GM12878 (cell line): ENCODE measurements at regions not wholly inside any gene's neighbourhood (a gene's known extent, or its start where the extent isn't known, plus 50 kb on each side); places are given as distances from the start of the nearest gene placed in this dataset.

Experiments
- ATAC-seq: fragments of 200-7000 bp; cut with Tn5 transposase; 3 replicates; pipeline ENCODE4 v1.9.1; 2020; ENCODE audit warnings: mild to moderate bottlenecking, moderate library complexity
- BruUV-seq: library from RNA; stranded (reverse); fragments of 400-500 nt; replicated peaks from 2 replicates; lab custom pipeline; 2021; lab: Mats Ljungman, UMichigan
- CTCF ChIA-PET: fragments of 300-600 bp; sonication (Branson Sonifier 250); formaldehyde crosslinking; extraction: SDS; loops from one replicate; lab custom pipeline; 2021; ENCODE audit warnings: inconsistent platforms; lab: Yijun Ruan, JAX
- POLR2A ChIA-PET: fragments of 350-600 bp; formaldehyde crosslinking; extraction: SDS; loops from one replicate; lab custom pipeline; 2021; ENCODE audit warnings: inconsistent platforms; lab: Charles Lee
- RAD21 ChIA-PET: fragments of 300-600 bp; sonication (Branson Sonifier 250); formaldehyde crosslinking; loops from one replicate; lab custom pipeline; 2023; ENCODE audit warnings: antibody characterized with exemption; ENCODE audit not compliant: unreplicated experiment; lab: Charles Lee
- SMC1A ChIA-PET: fragments of 300-600 bp; sonication (Branson Sonifier 250); formaldehyde crosslinking; loops from one replicate; lab custom pipeline; 2023; ENCODE audit not compliant: unreplicated experiment, uncharacterized antibody; lab: Charles Lee
- DNase-seq: peaks from one replicate; pipeline ENCODE4 v3.0.0-alpha.2; 2011; ENCODE audit warnings: low read depth, low spot score
- FAIRE-seq: peaks from 3 replicates; lab custom pipeline; 2011; peaks lifted over from hg19 to GRCh38; lab: Jason Lieb, UNC
- H2AFZ ChIP-seq: 2 replicates; pipeline ENCODE4 v1.6.0; 2011; ENCODE audit warnings: low read depth, low read length, control low read depth; ENCODE audit not compliant: control insufficient read depth
- H3K27ac ChIP-seq: 2 replicates; pipeline ENCODE4 v1.5.1; 2011; ENCODE audit warnings: control low read depth; ENCODE audit not compliant: control insufficient read depth, insufficient read depth
- H3K27me3 ChIP-seq, 2 experiments: replicated peaks in 1 of 2; 2 replicates each; pipeline versions ENCODE4 v1.6.0 to v1.6.1; 2011; ENCODE audit warnings: low read length in 1 of 2; ENCODE audit not compliant: control insufficient read depth in 2 of 2, insufficient read depth in 2 of 2
- H3K36me3 ChIP-seq, 2 experiments: 2 replicates each; pipeline ENCODE4 v1.5.1; 2011; ENCODE audit warnings: low read length in 1 of 2; ENCODE audit not compliant: control insufficient read depth in 2 of 2, insufficient read depth in 2 of 2
- H3K4me1 ChIP-seq: 2 replicates; pipeline ENCODE4 v1.6.1; 2011; ENCODE audit warnings: mild to moderate bottlenecking, low read length, moderate library complexity, mixed read lengths; ENCODE audit not compliant: control insufficient read depth, insufficient read depth
- H3K4me2 ChIP-seq: 2 replicates; pipeline ENCODE4 v1.6.0; 2011; ENCODE audit warnings: control low read depth; ENCODE audit not compliant: control insufficient read depth, insufficient read depth
- H3K4me3 ChIP-seq: fragments of 200-600 bp; sonication (generic); 2 replicates; pipeline ENCODE4 v1.5.1; 2016
- H3K79me2 ChIP-seq: 2 replicates; pipeline ENCODE4 v1.6.0; 2011; ENCODE audit warnings: low read length; ENCODE audit not compliant: control insufficient read depth, insufficient read depth
- H3K9ac ChIP-seq: 2 replicates; pipeline ENCODE4 v1.8.0; 2011; ENCODE audit warnings: low read length, control low read depth, mixed read lengths; ENCODE audit not compliant: control insufficient read depth, insufficient read depth
- H3K9me3 ChIP-seq: replicated peaks from 3 replicates; pipeline ENCODE4 v1.5.1; 2011; ENCODE audit warnings: mild to moderate bottlenecking, low read length; ENCODE audit not compliant: control insufficient read depth, insufficient read depth
- H4K20me1 ChIP-seq: 2 replicates; pipeline ENCODE4 v1.6.0; 2011; ENCODE audit not compliant: control insufficient read depth, insufficient read depth
- BCL3 ChIP-seq: IDR thresholded peaks from 2 replicates; pipeline ENCODE4 v1.6.1; 2011; ENCODE audit warnings: borderline replicate concordance, low read depth, mild to moderate bottlenecking, moderate library complexity, low read length; ENCODE audit not compliant: insufficient read depth, poor library complexity, severe bottlenecking
- BHLHE40 ChIP-seq, 2 experiments: fragments of 450-650 bp in 1 of 2; IDR thresholded peaks; 2 replicates each; pipeline ENCODE4 v1.6.1; 2011 to 2017; ENCODE audit warnings: low read depth in 2 of 2, borderline replicate concordance in 1 of 2, improper control_type of control experiment in 1 of 2, low read length in 1 of 2, mild to moderate bottlenecking in 1 of 2
- CBX3 ChIP-seq: fragments of 200-600 bp; sonication (generic); IDR thresholded peaks from 2 replicates; pipeline ENCODE4 v1.6.1; 2016; ENCODE audit warnings: low read depth, borderline replicate concordance
- HCFC1 ChIP-seq: fragments of 150-350 bp; IDR thresholded peaks from 2 replicates; pipeline ENCODE4 v1.6.1; 2014; ENCODE audit warnings: low read length
- KLF5 ChIP-seq: fragments of 450-650 bp; IDR thresholded peaks from 2 replicates; pipeline ENCODE4 v1.6.1; 2014; ENCODE audit warnings: mild to moderate bottlenecking; ENCODE audit not compliant: partially characterized antibody
- MEF2A ChIP-seq: IDR thresholded peaks from 2 replicates; pipeline ENCODE4 v1.6.1; 2011; ENCODE audit warnings: low read depth, mild to moderate bottlenecking, low read length, moderate library complexity; ENCODE audit not compliant: insufficient read depth
- MXI1 ChIP-seq: fragments of 150-350 bp; IDR thresholded peaks from 2 replicates; pipeline ENCODE4 v1.6.1; 2011; ENCODE audit warnings: low read depth, mild to moderate bottlenecking, inconsistent platforms, low read length, improper control_type of control experiment
- NFIC ChIP-seq: IDR thresholded peaks from 2 replicates; pipeline ENCODE4 v1.6.1; 2012; ENCODE audit warnings: low read depth, mild to moderate bottlenecking, inconsistent platforms, low read length, moderate library complexity
- NR2F1 ChIP-seq: fragments of 450-650 bp; conservative IDR thresholded peaks from 2 replicates; pipeline ENCODE4 v1.6.1; 2017; ENCODE audit warnings: mild to moderate bottlenecking
- PAX8 ChIP-seq: fragments of 450-650 bp; IDR thresholded peaks from 2 replicates; pipeline ENCODE4 v1.6.1; 2017; ENCODE audit warnings: mild to moderate bottlenecking, moderate library complexity
- RFX5 ChIP-seq: IDR thresholded peaks from 2 replicates; pipeline ENCODE4 v1.6.1; 2011; ENCODE audit warnings: low read depth, low read length, improper control_type of control experiment
- SIN3A ChIP-seq: IDR thresholded peaks from 2 replicates; pipeline ENCODE4 v1.6.1; 2012; ENCODE audit warnings: low read depth, low read length, improper control_type of control experiment
- SREBF2 ChIP-seq: IDR thresholded peaks from 2 replicates; pipeline ENCODE4 v1.6.1; 2012; ENCODE audit warnings: mild to moderate bottlenecking, low read length
- SUPT20H ChIP-seq: IDR thresholded peaks from 2 replicates; pipeline ENCODE4 v1.6.1; 2011; ENCODE audit warnings: low read depth, mild to moderate bottlenecking, low read length, moderate library complexity, borderline replicate concordance; ENCODE audit not compliant: control insufficient read depth
- TBL1XR1 ChIP-seq: IDR thresholded peaks from 2 replicates; pipeline ENCODE4 v1.6.1; 2012; ENCODE audit warnings: low read depth, low read length, improper control_type of control experiment
- ZBED1 ChIP-seq: IDR thresholded peaks from 2 replicates; pipeline ENCODE4 v1.6.1; 2016; ENCODE audit warnings: borderline replicate concordance
- ZNF384 ChIP-seq: IDR thresholded peaks from 2 replicates; pipeline ENCODE4 v1.6.1; 2012; ENCODE audit warnings: low read depth, mild to moderate bottlenecking, low read length, improper control_type of control experiment, borderline replicate concordance
- WGBS: methylation state at CpG from one replicate; pipeline ENCODE4 v1.1.6; 2016; ENCODE audit warnings: low lambda C conversion rate; ENCODE audit not compliant: insufficient replicate concordance, insufficient coverage; ENCODE audit errors: missing lambda C conversion rate; 5-methylcytosine and 5-hydroxymethylcytosine counted together
- in situ Hi-C: fragments of 300-500 bp; cut with MboI; formaldehyde crosslinking; loops from 9 replicates; pipeline ENCODE4 v1.14.3; 2018; ENCODE audit warnings: mixed read lengths
- intact Hi-C: fragments of 100-400 bp; cut with micrococcal nuclease; formaldehyde crosslinking; loops from one replicate; pipeline ENCODE4 v1.14.2; 2022; ENCODE audit not compliant: unreplicated experiment

- FAIRE-seq, result no peak
- DNase-seq, result no peak
- Histone ChIP-seq H2AFZ (no peak overlapping the region), H3K4me2 (no peak overlapping the region), H3K4me3 (no peak overlapping the region), H3K9me3 (no peaks in the 10 kb centered on the region), H4K20me1 (no peaks in the 10 kb centered on the region), H3K79me2 (no peaks in the 10 kb centered on the region), H3K27ac (no peak overlapping the region), H3K36me3 (no peaks in the 10 kb centered on the region), H3K27me3 (no peaks in the 10 kb centered on the region; a peak in 1 of 4 replicates), H3K4me1 (no peaks in the 10 kb centered on the region), H3K9ac (no peak overlapping the region)
- ChIA-PET SMC1A (no interaction called here), RAD21 (no interaction called here), POLR2A (no interaction called here), CTCF (no interaction called here)
- BruUV-seq, result no TSS peak
- intact Hi-C loops (no loop called here), in situ Hi-C loops (no loop called here)
- ATAC-seq, result no peak
- TF ChIP-seq RFX5 (no peak), PAX8 (no peak)
- WGBS, result 45% methylated on average over 2 of the region's 2 CpGs
These were observed 342.0 kb upstream of the PPP2R3A start for GRCh38 chr3:135623558-135623957.

- no peak overlapping the region for H3K27ac ChIP-seq
- H3K27me3 ChIP-seq, result peaks cover 0 to 3% of the 10 kb centered on the region in 2 experiments; a peak in 1 of 4 replicates
- no TSS peak for BruUV-seq
- SMC1A ChIA-PET, result no interaction called here
- H3K4me1 ChIP-seq, result no peaks in the 10 kb centered on the region
- no peaks in the 10 kb centered on the region for H3K79me2 ChIP-seq
- no peak for FAIRE-seq
- intact Hi-C loops (no loop called here), in situ Hi-C loops (no loop called here)
- no peak overlapping the region for H2AFZ ChIP-seq
- no peaks in the 10 kb centered on the region for H4K20me1 ChIP-seq
- CTCF ChIA-PET, result no interaction called here
- H3K4me2 ChIP-seq, result no peak overlapping the region
- H3K9me3 ChIP-seq, result no peaks in the 10 kb centered on the region
- no peak for TF ChIP-seq HCFC1
- no peak for TF ChIP-seq TBL1XR1
- TF ChIP-seq SIN3A, result no peak
- no peak for TF ChIP-seq CBX3
- TF ChIP-seq SUPT20H, result no peak
- TF ChIP-seq BCL3, result no peak
- no peak for TF ChIP-seq NFIC
- no peak for TF ChIP-seq SREBF2
- TF ChIP-seq NR2F1, result no peak
- TF ChIP-seq MXI1, result no peak
- no peak for TF ChIP-seq KLF5
- no peak for TF ChIP-seq ZBED1
- TF ChIP-seq MEF2A, result no peak
- no peak for TF ChIP-seq BHLHE40 (IDR thresholded peaks at IDR 0.05; ENCODE audit: borderline replicate concordance in 1 of 2, low read depth in 2 of 2, low read length in 1 of 2)
- no peak for TF ChIP-seq ZNF384
- no peak for DNase-seq
- no peak overlapping the region for H3K9ac ChIP-seq
- WGBS, result 57% methylated on average over 4 of the region's 4 CpGs
- RAD21 ChIA-PET, result no interaction called here
- H3K4me3 ChIP-seq, result no peak overlapping the region
- POLR2A ChIA-PET, result no interaction called here
- ATAC-seq, result no peak
- H3K36me3 ChIP-seq, result no peaks in the 10 kb centered on the region
These were observed 338.5 kb upstream of the PPP2R3A start for GRCh38 chr3:135627057-135627456.
